Dendritic cell treated with granulocyte-macrophage colony-stimulating factor and Interleukin-4, amounts not matched to agents 40 ng/mL and 50 ng/mL, for 4 days (primary cell): ENCODE measurements at regions not wholly inside any gene's neighbourhood (a gene's known extent, or its start where the extent isn't known, plus 50 kb on each side); places are given as distances from the start of the nearest gene placed in this dataset.

ENCODE experiments used
- H3K27ac Mint-ChIP-seq: one replicate; pipeline ENCODE4 v1.8.0; 2022; ENCODE audit warnings: mild to moderate bottlenecking, mixed read lengths
- H3K27me3 Mint-ChIP-seq: one replicate; pipeline ENCODE4 v1.8.0; 2022; ENCODE audit warnings: mild to moderate bottlenecking, mixed read lengths
- H3K36me3 Mint-ChIP-seq: one replicate; pipeline ENCODE4 v1.8.0; 2022; ENCODE audit warnings: low read depth, mixed read lengths
- H3K4me1 Mint-ChIP-seq: one replicate; pipeline ENCODE4 v1.8.0; 2022; ENCODE audit warnings: low read depth, mixed read lengths
- H3K4me3 Mint-ChIP-seq: one replicate; pipeline ENCODE4 v1.8.0; 2022; ENCODE audit warnings: mild to moderate bottlenecking, moderate library complexity, mixed read lengths
- H3K9me3 Mint-ChIP-seq: one replicate; pipeline ENCODE4 v1.8.0; 2022; ENCODE audit warnings: mixed read lengths
- intact Hi-C: fragments of 100-400 bp; cut with micrococcal nuclease; formaldehyde crosslinking; loops from one replicate; pipeline ENCODE4 v1.15.0; 2022

DNA sequence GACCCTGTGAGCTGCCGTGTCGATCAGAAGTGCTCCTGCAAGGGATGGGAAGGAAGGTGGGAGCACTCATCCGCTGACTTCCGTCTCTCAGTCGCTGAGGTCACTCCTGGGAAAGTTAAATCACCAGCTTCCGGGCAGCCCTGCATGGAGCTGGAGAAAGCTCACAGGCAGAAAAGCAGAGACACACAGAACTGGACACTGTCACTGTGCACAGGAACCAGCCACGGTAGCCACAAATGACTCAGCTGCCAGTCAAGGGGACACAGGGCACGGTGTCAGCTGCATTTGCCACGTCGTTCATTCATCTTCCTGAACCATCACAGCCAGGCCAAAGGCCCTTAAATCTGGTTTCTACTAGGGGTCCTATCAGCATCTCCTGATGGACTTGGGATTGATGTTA, 226.4 kb upstream of the PSMD7 start:
- no peaks in the 10 kb centered on the region for H3K4me1 Mint-ChIP-seq
- H3K36me3 Mint-ChIP-seq = no peaks in the 10 kb centered on the region
- H3K27ac Mint-ChIP-seq = no peak overlapping the region
- no peak overlapping the region for H3K4me3 Mint-ChIP-seq
- intact Hi-C loops = no loop called here
- H3K9me3 Mint-ChIP-seq = peaks cover 12% of the 10 kb centered on the region
- no peaks in the 10 kb centered on the region for H3K27me3 Mint-ChIP-seq

DNA sequence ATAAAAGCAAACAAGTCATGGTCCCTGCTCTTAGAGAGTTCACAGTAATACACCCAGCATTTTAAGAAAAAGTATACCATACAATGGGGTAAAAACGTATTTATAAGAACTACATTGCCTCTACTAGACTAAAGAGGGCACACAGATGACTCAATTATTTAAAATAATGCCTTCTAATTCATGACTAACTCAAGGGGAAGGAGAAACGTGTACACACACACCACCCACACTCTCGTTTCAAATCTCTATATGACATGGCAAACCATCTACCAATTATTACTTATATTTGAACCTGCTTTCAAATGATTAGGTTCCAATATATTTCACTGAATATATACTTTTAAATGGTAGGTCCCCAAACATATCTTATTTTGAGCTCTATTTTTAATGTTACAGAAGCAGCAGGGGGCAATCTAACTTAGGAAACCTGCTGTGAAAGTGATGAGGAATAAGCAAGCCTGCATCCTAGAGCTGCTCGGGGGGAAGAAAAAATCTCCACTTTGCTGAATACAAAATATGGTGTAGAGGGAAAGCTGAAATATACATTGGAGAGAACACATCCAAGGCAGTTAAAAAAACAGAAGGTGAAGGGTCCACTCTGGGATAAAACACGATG, 232.4 kb upstream of the PSMD7 start:
- peaks cover 15% of the 10 kb centered on the region for H3K9me3 Mint-ChIP-seq
- no peaks in the 10 kb centered on the region for H3K27me3 Mint-ChIP-seq
- H3K4me1 Mint-ChIP-seq = no peaks in the 10 kb centered on the region
- no peaks in the 10 kb centered on the region for H3K36me3 Mint-ChIP-seq
- no peak overlapping the region for H3K4me3 Mint-ChIP-seq
- intact Hi-C loops = loop anchor here (1.0 kb wide), 1 partner anchor 43 kb away; no protein-coding TSS in a partner anchor
- H3K27ac Mint-ChIP-seq = no peak overlapping the region

DNA sequence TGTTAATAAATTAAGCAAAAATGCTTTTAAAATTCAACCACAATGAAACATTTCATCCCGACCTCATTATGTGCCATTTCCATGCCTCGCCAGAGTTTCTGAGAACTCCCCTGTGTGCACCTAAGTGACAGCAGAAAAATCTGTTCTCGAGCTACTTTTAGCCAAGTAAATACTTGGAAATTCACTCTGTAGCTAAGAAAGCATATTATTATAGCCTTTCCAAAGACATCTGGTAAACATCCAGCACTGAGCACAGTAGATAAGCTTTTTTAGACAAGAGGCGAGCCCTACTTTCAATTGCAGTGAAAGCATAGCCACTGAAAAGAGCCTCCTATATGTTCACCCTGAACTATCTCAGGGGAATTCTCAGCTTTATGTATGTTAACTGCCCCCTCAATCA, 242.8 kb upstream of the PSMD7 start:
- H3K9me3 Mint-ChIP-seq = peaks cover 44% of the 10 kb centered on the region
- H3K36me3 Mint-ChIP-seq = no peaks in the 10 kb centered on the region
- H3K27ac Mint-ChIP-seq = no peak overlapping the region
- intact Hi-C loops = no loop called here
- no peaks in the 10 kb centered on the region for H3K27me3 Mint-ChIP-seq
- H3K4me1 Mint-ChIP-seq = peaks cover 5% of the 10 kb centered on the region
- no peak overlapping the region for H3K4me3 Mint-ChIP-seq

DNA sequence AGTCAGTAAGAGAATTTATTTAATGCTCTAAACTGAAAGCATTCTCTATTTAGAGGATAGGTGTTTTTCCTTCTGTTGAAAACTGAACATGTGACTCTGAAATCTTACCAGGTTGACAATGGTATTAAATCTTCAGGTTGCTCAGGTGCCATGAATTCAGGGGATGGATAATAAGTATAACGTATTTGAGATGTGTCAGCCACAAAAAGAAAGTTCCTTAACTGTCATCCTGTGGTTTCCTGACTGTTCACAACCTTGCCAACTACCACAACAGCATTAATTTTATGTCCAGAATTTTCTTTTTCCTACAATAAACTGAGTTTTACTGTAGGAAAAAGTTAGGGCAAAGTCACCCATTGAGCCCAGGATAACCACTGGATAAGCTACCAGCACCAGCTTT, 243.3 kb upstream of the PSMD7 start:
- Mint-ChIP-seq H3K27ac (no peak overlapping the region), H3K27me3 (no peaks in the 10 kb centered on the region), H3K4me3 (no peak overlapping the region), H3K4me1 (peaks cover 5% of the 10 kb centered on the region), H3K9me3 (peaks cover 39% of the 10 kb centered on the region), H3K36me3 (no peaks in the 10 kb centered on the region)
- intact Hi-C loops = no loop called here

DNA sequence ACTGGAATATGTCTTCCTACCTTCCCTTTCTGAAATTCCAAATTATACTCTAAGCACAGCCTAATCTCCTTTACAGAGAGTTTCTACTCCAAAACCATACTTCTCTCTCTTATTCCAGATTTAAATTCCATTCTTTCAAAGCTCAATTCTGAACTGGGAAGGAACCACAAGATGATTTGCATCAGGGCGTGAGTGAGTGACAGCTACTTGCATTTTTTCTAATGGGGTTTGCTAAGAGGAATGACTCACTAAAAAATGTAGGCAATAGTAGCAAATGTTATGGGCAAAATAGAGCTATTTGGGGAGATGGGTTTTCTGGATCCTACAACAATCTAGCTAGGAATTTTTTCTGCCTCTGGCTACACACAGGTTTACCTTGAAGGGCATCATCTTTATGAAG, 244.6 kb upstream of the PSMD7 start:
- Mint-ChIP-seq H3K9me3 (peaks cover 28% of the 10 kb centered on the region), H3K4me3 (no peak overlapping the region), H3K36me3 (no peaks in the 10 kb centered on the region), H3K27me3 (no peaks in the 10 kb centered on the region), H3K27ac (no peak overlapping the region), H3K4me1 (peaks cover 5% of the 10 kb centered on the region)
- intact Hi-C loops = no loop called here

DNA sequence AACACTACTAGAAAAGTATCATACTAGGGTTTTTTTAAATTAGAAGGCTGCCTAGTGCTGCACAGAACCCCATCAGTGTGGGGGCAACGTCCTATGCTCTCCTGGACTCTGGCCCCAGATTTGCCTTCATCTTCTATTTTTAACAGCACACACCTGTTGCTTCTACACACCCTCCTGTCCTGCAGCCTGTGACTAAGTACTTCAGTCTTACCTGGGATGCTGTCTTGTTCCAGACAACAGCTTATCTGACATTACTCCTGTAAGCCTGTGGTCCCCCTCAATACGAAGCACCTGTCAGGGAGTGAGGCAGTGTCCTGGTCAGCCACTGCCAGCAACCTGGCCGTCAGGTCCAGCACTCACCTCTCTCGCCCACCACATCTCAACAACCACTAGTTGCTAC, 247.6 kb upstream of the PSMD7 start:
- H3K4me3 Mint-ChIP-seq = no peak overlapping the region
- H3K27me3 Mint-ChIP-seq = no peaks in the 10 kb centered on the region
- intact Hi-C loops = no loop called here
- no peaks in the 10 kb centered on the region for H3K4me1 Mint-ChIP-seq
- H3K36me3 Mint-ChIP-seq = no peaks in the 10 kb centered on the region
- H3K9me3 Mint-ChIP-seq = no peaks in the 10 kb centered on the region
- no peak overlapping the region for H3K27ac Mint-ChIP-seq

DNA sequence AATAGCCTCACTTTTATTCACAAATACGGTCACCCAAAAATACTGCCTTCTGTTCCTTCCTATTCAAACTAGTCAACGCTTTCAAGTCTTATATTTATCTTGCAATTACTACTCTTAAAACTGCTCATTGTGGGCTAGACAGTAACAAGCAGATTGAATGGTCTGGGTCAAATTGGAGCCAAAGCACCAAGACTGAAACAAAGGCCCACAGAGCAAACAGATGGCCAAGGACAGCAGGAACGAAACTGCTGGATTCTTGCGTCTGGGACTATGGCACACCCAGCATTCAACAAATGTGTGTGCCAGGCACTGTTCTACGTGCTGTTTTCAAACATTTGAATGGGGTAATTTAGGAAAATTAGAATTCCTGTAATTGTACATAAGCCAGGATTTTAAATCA, 250.1 kb upstream of the PSMD7 start:
- no peaks in the 10 kb centered on the region for H3K36me3 Mint-ChIP-seq
- H3K9me3 Mint-ChIP-seq = no peaks in the 10 kb centered on the region
- no peaks in the 10 kb centered on the region for H3K27me3 Mint-ChIP-seq
- intact Hi-C loops = no loop called here
- H3K4me1 Mint-ChIP-seq = no peaks in the 10 kb centered on the region
- H3K4me3 Mint-ChIP-seq = no peak overlapping the region
- H3K27ac Mint-ChIP-seq = no peak overlapping the region

DNA sequence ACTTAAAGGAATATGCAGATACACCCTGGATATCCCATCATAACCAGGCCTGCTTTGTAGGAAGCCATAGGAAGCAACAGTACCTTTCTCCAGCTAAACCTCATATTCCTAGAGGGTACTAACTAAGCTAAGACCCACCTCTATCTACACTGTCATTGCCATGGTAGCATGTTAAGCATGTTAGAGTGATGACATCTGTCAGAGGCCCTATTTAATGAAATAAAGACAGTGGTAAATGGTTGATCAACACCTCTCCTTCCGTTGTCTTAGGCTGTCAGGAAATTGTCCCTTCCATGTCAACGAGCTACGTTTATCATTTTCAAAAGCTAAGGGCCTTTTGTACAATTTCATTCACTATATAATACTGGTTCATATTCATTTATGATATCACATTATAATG, 251.1 kb upstream of the PSMD7 start:
- intact Hi-C loops = no loop called here
- Mint-ChIP-seq H3K4me3 (no peak overlapping the region), H3K9me3 (no peaks in the 10 kb centered on the region), H3K27ac (no peak overlapping the region), H3K27me3 (no peaks in the 10 kb centered on the region), H3K4me1 (no peaks in the 10 kb centered on the region), H3K36me3 (no peaks in the 10 kb centered on the region)

DNA sequence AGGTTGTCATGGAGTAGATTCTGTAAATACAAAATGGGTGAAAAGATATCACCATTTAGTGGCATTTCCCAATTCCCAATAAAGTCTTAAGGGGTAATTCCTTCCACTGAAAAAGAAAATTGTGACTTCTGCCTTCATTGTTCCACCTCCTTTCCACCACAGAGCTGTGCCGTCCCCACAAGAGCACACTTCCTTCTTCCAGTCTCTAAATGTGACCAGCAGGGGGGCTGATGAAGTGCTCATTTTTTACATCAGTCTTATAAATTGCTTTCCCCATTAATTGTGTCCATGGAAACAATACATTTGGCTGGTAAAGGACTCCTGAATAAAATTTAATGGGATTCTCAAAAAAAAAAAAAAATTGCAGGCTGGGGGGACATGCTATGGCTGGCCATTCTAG, 260.8 kb upstream of the PSMD7 start:
- no peak overlapping the region for H3K27ac Mint-ChIP-seq
- H3K9me3 Mint-ChIP-seq = no peaks in the 10 kb centered on the region
- intact Hi-C loops = loop anchor here (10.0 kb wide), 1 partner anchor 69 kb away; no protein-coding TSS in a partner anchor
- H3K27me3 Mint-ChIP-seq = peaks cover 5% of the 10 kb centered on the region
- no peaks in the 10 kb centered on the region for H3K36me3 Mint-ChIP-seq
- no peak overlapping the region for H3K4me3 Mint-ChIP-seq
- no peaks in the 10 kb centered on the region for H3K4me1 Mint-ChIP-seq

DNA sequence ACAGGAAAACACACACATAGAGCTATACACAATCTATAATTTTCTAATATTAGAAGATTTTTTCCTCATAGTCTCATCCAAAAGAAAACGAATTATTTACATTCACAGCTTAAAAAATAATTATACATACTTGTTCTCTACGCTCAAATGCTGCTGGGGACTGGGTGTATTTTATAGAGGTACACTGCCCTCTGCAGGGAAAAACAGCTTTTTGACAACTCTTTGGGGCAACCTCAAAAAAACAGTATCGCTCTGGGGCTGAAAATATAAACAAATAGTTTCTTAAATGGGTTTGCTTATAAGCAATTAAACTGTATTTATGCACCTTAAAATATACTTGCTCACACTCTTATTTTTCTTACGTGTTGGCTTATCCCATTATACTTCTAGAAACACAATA, 261.8 kb upstream of the PSMD7 start:
- no peak overlapping the region for H3K4me3 Mint-ChIP-seq
- H3K27ac Mint-ChIP-seq = no peak overlapping the region
- no peaks in the 10 kb centered on the region for H3K9me3 Mint-ChIP-seq
- intact Hi-C loops = loop anchor here (10.0 kb wide), 1 partner anchor 70 kb away; no protein-coding TSS in a partner anchor
- peaks cover 5% of the 10 kb centered on the region for H3K27me3 Mint-ChIP-seq
- no peaks in the 10 kb centered on the region for H3K36me3 Mint-ChIP-seq
- no peaks in the 10 kb centered on the region for H3K4me1 Mint-ChIP-seq

DNA sequence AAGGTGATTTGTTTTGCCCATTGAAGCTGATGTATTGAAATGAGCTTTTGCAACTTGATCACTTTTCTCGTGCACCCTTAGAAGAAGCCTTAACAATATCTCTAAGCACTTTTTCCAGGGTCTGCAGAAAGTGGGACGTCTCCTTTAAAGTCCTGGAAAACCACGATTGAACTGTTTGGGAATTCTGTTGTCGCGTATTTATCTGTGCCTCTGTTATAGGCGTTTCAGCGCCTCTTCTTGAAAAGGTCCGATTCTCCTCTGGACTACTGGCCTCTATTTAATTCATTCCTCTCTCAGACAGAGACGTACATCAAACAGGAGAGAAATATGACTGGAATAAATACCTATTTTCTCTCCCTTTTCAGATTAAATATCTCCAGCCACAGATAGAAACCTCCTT, 262.4 kb upstream of the PSMD7 start:
- Mint-ChIP-seq H3K9me3 (no peaks in the 10 kb centered on the region), H3K4me1 (no peaks in the 10 kb centered on the region), H3K27ac (no peak overlapping the region), H3K36me3 (no peaks in the 10 kb centered on the region), H3K4me3 (no peak overlapping the region), H3K27me3 (peaks cover 5% of the 10 kb centered on the region)
- intact Hi-C loops = loop anchor here (10.0 kb wide), 1 partner anchor 71 kb away; no protein-coding TSS in a partner anchor

DNA sequence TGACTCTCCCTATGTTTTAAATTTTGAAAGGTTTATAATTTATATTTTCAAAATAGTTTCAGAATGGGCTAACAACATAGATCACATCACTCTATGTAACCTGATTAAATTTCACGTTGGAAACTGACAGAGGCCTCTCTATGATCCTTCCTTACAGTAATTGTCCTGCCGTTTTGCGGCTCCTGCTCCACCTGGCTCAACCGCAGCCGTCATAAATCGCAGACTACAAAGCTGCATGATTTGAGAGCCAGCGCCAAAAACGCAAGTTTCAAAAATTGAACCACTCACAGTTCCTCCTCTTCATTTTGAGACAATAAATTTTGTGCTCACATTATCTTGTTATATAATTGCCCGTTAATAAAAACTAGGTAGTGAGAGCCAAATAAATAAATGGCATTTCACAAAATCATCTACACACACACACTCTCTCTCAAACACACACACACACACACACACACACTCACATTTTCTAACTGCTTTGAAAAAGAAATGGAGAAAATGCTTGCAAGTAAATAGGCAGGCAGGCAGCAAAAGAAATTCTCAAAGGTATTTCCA, 263.1 kb upstream of the PSMD7 start:
- H3K9me3 Mint-ChIP-seq = no peaks in the 10 kb centered on the region
- intact Hi-C loops = loop anchor here (10.0 kb wide), 1 partner anchor 71 kb away; no protein-coding TSS in a partner anchor
- peaks cover 5% of the 10 kb centered on the region for H3K27me3 Mint-ChIP-seq
- H3K27ac Mint-ChIP-seq = no peak overlapping the region
- H3K4me1 Mint-ChIP-seq = no peaks in the 10 kb centered on the region
- no peak overlapping the region for H3K4me3 Mint-ChIP-seq
- H3K36me3 Mint-ChIP-seq = no peaks in the 10 kb centered on the region

DNA sequence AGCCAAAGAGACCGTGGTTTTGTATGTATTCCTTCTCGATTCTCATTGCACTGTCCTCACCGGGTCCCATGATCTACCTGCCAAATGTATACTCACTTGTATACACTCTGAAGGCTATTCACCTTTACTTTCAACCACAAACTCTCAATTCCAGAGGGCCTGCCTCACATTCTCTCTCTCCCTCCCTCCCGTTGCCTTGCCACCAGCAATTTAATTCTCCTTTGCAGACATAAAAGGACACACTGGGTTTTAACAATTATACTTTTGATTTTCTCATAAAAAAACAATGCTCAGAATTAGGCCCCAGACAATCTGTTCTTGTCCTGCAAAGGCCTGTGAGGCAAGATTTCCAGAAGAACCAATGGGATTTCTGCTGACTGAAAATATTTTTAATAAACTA, 265.1 kb upstream of the PSMD7 start:
- H3K36me3 Mint-ChIP-seq = no peaks in the 10 kb centered on the region
- H3K27ac Mint-ChIP-seq = no peak overlapping the region
- H3K9me3 Mint-ChIP-seq = no peaks in the 10 kb centered on the region
- intact Hi-C loops = loop anchor here (10.0 kb wide), 1 partner anchor 73 kb away; no protein-coding TSS in a partner anchor
- peaks cover 4% of the 10 kb centered on the region for H3K4me1 Mint-ChIP-seq
- peaks cover 7% of the 10 kb centered on the region for H3K27me3 Mint-ChIP-seq
- H3K4me3 Mint-ChIP-seq = no peak overlapping the region

DNA sequence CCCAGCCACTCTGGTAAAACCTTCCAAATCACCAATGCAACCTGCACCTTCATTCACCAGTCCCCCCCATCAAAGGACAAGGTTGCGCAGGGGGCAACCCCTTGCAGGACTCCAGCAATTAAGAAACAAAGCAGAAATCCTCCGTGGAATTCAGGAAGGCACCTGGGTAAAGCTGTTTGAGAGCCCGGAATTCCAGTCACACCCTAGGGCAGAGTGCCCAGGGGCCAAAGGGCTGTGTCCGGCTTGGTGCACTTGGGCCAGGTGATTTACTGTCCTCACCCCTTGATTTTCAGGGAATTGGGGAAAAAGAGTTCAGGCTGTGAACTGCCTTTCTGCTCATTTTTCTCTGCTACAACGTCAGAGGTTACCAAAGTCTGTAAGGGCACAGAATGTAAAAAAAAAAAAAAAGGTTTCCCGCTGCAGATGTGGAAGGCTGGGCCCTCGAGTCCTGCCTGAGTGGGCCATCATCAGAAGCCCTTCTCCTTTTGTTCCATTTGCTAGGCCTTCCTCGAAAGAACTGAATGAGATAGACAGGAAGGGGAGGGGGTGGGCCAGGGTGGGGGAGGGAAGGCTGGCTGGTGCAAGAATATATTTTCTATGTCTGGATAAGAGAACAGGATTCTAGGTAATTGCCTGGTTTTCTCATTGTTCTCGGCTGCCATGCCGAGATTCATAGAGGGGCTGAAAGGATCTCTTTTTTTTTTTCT, 266.5 kb upstream of the PSMD7 start:
- H3K27me3 Mint-ChIP-seq = peaks cover 8% of the 10 kb centered on the region
- H3K4me3 Mint-ChIP-seq = no peak overlapping the region
- H3K4me1 Mint-ChIP-seq = peaks cover 6% of the 10 kb centered on the region
- no peaks in the 10 kb centered on the region for H3K36me3 Mint-ChIP-seq
- intact Hi-C loops = loop anchor here (10.0 kb wide), 1 partner anchor 75 kb away; no protein-coding TSS in a partner anchor
- no peak overlapping the region for H3K27ac Mint-ChIP-seq
- no peaks in the 10 kb centered on the region for H3K9me3 Mint-ChIP-seq
